Activated CD8-positive, alpha-beta T cell treated with anti-CD3 and anti-CD28 coated beads for 36 hours (primary cell): ENCODE measurements at regions not wholly inside any gene's neighbourhood (a gene's known extent, or its start where the extent isn't known, plus 50 kb on each side); places are given as distances from the start of the nearest gene placed in this dataset.

Experiments used
- ATAC-seq: fragments of 200-7000 bp; cut with Tn5 transposase; one replicate; pipeline ENCODE4 v1.10.0; 2021; ENCODE audit warnings: mild to moderate bottlenecking, moderate library complexity
- CTCF ChIA-PET: fragments of 350-600 bp; sonication (Branson Sonifier 250); formaldehyde crosslinking; loops from one replicate; lab custom pipeline; 2021; ENCODE audit warnings: antibody characterized with exemption; lab: Charles Lee
- POLR2A ChIA-PET: fragments of 350-600 bp; sonication (Branson Sonifier 250); formaldehyde crosslinking; loops from one replicate; lab custom pipeline; 2021; ENCODE audit warnings: antibody characterized with exemption; lab: Charles Lee
- DNase-seq: peaks from one replicate; pipeline ENCODE4 v3.0.0-alpha.2; 2020
- H3K27ac Mint-ChIP-seq: one replicate; pipeline ENCODE4 v1.8.0; 2021; ENCODE audit warnings: mild to moderate bottlenecking, mixed read lengths
- H3K27me3 Mint-ChIP-seq: one replicate; pipeline ENCODE4 v1.8.0; 2021; ENCODE audit warnings: mixed read lengths
- H3K36me3 Mint-ChIP-seq: one replicate; pipeline ENCODE4 v1.8.0; 2021; ENCODE audit warnings: low read depth, mixed read lengths
- H3K4me1 Mint-ChIP-seq: one replicate; pipeline ENCODE4 v1.8.0; 2021; ENCODE audit warnings: low read depth, mixed read lengths
- H3K4me3 Mint-ChIP-seq: one replicate; pipeline ENCODE4 v1.8.0; 2021; ENCODE audit warnings: mild to moderate bottlenecking, moderate library complexity, mixed read lengths
- H3K9me3 Mint-ChIP-seq: one replicate; pipeline ENCODE4 v1.8.0; 2021; ENCODE audit warnings: mixed read lengths
- intact Hi-C: fragments of 100-400 bp; cut with micrococcal nuclease; formaldehyde crosslinking; loops from one replicate; pipeline ENCODE4 v1.10.0; 2022
- TF ChIP-seq, protein P1 (sequence below): fragments of 200-600 bp; IDR thresholded peaks from one replicate; pipeline ENCODE4 v1.8.0; 2022; ENCODE audit warnings: antibody characterized with exemption, mild to moderate bottlenecking

- TF ChIP-seq, protein P1, sequence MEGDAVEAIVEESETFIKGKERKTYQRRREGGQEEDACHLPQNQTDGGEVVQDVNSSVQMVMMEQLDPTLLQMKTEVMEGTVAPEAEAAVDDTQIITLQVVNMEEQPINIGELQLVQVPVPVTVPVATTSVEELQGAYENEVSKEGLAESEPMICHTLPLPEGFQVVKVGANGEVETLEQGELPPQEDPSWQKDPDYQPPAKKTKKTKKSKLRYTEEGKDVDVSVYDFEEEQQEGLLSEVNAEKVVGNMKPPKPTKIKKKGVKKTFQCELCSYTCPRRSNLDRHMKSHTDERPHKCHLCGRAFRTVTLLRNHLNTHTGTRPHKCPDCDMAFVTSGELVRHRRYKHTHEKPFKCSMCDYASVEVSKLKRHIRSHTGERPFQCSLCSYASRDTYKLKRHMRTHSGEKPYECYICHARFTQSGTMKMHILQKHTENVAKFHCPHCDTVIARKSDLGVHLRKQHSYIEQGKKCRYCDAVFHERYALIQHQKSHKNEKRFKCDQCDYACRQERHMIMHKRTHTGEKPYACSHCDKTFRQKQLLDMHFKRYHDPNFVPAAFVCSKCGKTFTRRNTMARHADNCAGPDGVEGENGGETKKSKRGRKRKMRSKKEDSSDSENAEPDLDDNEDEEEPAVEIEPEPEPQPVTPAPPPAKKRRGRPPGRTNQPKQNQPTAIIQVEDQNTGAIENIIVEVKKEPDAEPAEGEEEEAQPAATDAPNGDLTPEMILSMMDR = no peak
- Mint-ChIP-seq H3K27me3 (no peaks in the 10 kb centered on the region), H3K27ac (no peak overlapping the region), H3K36me3 (no peaks in the 10 kb centered on the region), H3K4me1 (no peaks in the 10 kb centered on the region), H3K9me3 (no peaks in the 10 kb centered on the region), H3K4me3 (no peak overlapping the region)
- ATAC-seq (no peak), DNase-seq (no peak)
- ChIA-PET POLR2A (no interaction called here), CTCF (no interaction called here)
- intact Hi-C loops = no loop called here
Measured at GRCh38 chr3:181952221-181952620, 240.5 kb downstream of the SOX2 start.

GRCh38 chr3:181952929-181953328 is 241.2 kb downstream of the SOX2 start:
- ChIA-PET POLR2A (interaction anchor here (0.6 kb wide), 1 partner anchor 156 kb away, joined by 3 read pairs; no protein-coding TSS in a partner anchor), CTCF (no interaction called here)
- H3K27ac Mint-ChIP-seq = no peak overlapping the region
- DNase-seq = no peak
- no peaks in the 10 kb centered on the region for H3K4me1 Mint-ChIP-seq
- ATAC-seq = no peak
- no peaks in the 10 kb centered on the region for H3K27me3 Mint-ChIP-seq
- TF ChIP-seq, protein P1 = no peak
- H3K36me3 Mint-ChIP-seq = no peaks in the 10 kb centered on the region
- no peak overlapping the region for H3K4me3 Mint-ChIP-seq
- H3K9me3 Mint-ChIP-seq = no peaks in the 10 kb centered on the region
- intact Hi-C loops = no loop called here

DNA sequence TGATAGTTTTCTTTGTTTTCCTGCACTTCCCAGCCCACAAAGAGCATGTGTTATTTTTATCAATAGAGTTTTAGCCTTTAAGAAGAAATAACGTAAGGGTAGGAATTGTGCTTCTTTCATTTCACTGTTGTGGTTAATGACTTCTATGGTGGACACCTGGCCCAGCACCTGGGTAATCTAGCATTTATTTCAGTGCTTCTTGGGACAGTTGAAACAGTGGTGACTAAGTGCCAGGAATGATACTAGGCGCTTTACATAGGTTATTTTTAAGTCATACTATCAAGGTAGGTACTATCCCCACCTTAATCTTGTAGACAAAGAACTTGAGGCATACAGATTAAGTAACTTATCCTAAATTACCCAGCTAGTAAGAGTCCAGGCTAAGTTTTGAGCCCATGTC is 243.8 kb downstream of the SOX2 start:
- intact Hi-C loops = no loop called here
- H3K36me3 Mint-ChIP-seq = no peaks in the 10 kb centered on the region
- DNase-seq (no peak), ATAC-seq (no peak)
- CTCF ChIA-PET = no interaction called here
- POLR2A ChIA-PET = interaction anchor here (0.6 kb wide), 1 partner anchor 63 kb away, joined by 3 read pairs; no protein-coding TSS in a partner anchor
- H3K4me3 Mint-ChIP-seq = no peak overlapping the region
- no peak overlapping the region for H3K27ac Mint-ChIP-seq
- H3K9me3 Mint-ChIP-seq = no peaks in the 10 kb centered on the region
- no peaks in the 10 kb centered on the region for H3K4me1 Mint-ChIP-seq
- no peaks in the 10 kb centered on the region for H3K27me3 Mint-ChIP-seq
- TF ChIP-seq, protein P1 = no peak

DNA sequence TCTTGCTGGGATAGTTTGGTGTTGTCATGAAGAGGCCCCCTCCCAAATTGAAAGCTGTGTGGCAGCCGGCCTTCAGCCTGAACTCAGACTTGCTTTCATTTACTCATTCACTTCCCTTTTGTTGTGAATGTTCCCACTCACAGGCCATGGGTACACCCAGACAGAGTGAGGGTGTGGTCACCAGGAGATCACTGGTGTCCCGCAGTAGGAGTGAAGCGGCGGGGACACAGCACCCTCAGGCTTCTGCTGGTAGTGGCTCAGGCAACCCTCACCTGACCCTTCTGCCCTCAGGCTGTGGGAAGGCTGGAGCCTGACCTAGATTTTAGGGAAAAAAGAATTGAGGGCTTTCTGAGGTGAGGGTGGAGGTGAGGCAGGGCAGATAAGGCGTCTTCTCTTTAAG is 244.4 kb downstream of the SOX2 start:
- CTCF ChIA-PET = no interaction called here
- H3K4me1 Mint-ChIP-seq = no peaks in the 10 kb centered on the region
- H3K27ac Mint-ChIP-seq = no peak overlapping the region
- no peaks in the 10 kb centered on the region for H3K9me3 Mint-ChIP-seq
- H3K27me3 Mint-ChIP-seq = no peaks in the 10 kb centered on the region
- ATAC-seq (no peak), DNase-seq (no peak)
- intact Hi-C loops = no loop called here
- H3K4me3 Mint-ChIP-seq = no peak overlapping the region
- POLR2A ChIA-PET = interaction anchor here (0.6 kb wide), 1 partner anchor 63 kb away, joined by 3 read pairs; no protein-coding TSS in a partner anchor
- no peaks in the 10 kb centered on the region for H3K36me3 Mint-ChIP-seq
- TF ChIP-seq, protein P1 = no peak

DNA sequence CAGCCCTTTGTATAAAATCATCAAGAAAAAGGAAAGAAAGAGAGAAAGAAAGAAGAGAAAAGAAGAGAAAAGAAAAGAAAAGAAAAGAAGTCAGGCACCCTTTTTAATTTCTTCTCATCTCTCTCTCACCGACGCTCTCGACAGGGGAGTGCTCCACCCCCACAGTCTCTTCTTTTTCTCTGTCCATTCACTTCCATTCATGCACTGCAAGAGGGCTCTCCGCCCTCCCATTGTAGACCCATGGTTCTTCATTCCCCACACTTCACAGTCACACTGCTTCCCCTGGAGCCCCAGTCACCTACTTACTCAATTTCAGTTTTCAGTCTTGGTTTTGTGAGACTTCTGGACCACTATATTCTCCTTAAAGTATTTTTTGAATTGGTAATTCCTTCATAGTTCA is 254.7 kb downstream of the SOX2 start:
- Mint-ChIP-seq H3K27me3 (no peaks in the 10 kb centered on the region), H3K9me3 (no peaks in the 10 kb centered on the region), H3K4me1 (no peaks in the 10 kb centered on the region), H3K27ac (no peak overlapping the region), H3K36me3 (no peaks in the 10 kb centered on the region), H3K4me3 (no peak overlapping the region)
- TF ChIP-seq, protein P1 = no peak
- ATAC-seq (no peak), DNase-seq (no peak)
- POLR2A ChIA-PET = no interaction called here
- CTCF ChIA-PET = no interaction called here
- intact Hi-C loops = no loop called here
